GM21825 (cell line): ENCODE measurements at regions not wholly inside any gene's neighbourhood (a gene's known extent, or its start where the extent isn't known, plus 50 kb on each side); places are given as distances from the start of the nearest gene placed in this dataset.

Source experiments
- ATAC-seq: cut with Tn5 transposase; IDR thresholded peaks from one replicate; pipeline ENCODE4 v1.9.1; 2021; ENCODE audit warnings: mild to moderate bottlenecking, moderate library complexity; ENCODE audit not compliant: unreplicated experiment

GRCh38 chr18:24778810-24779418 lies 318.5 kb downstream of the HRH4 start:
- ATAC-seq, result no peak

GRCh38 chr18:24782566-24782965 lies 322.1 kb downstream of the HRH4 start:
- ATAC-seq, result no peak

- ATAC-seq, result no peak
These were observed 324.6 kb downstream of the HRH4 start for GRCh38 chr18:24785019-24785418.

GRCh38 chr18:24786027-24786426 lies 325.6 kb downstream of the HRH4 start:
- no peak for ATAC-seq

GRCh38 chr18:24790347-24790746 lies 329.9 kb downstream of the HRH4 start:
- no peak for ATAC-seq

GRCh38 chr18:24791751-24792545 lies 331.5 kb downstream of the HRH4 start:
- ATAC-seq, result no peak

GRCh38 chr18:24793742-24794141 lies 333.3 kb downstream of the HRH4 start:
- ATAC-seq, result no peak

GRCh38 chr18:24795129-24795528 lies 334.7 kb downstream of the HRH4 start:
- no peak for ATAC-seq

- no peak for ATAC-seq
These were observed 337.5 kb downstream of the HRH4 start for GRCh38 chr18:24797981-24798380.

- no peak for ATAC-seq
These were observed 338.7 kb downstream of the HRH4 start for GRCh38 chr18:24799176-24799575.

- ATAC-seq, result no peak
These were observed 339.3 kb downstream of the HRH4 start for GRCh38 chr18:24799720-24800119.

- ATAC-seq, result no peak
These were observed 340.6 kb downstream of the HRH4 start for GRCh38 chr18:24801001-24801400.

- ATAC-seq, result no peak
These were observed 342.0 kb downstream of the HRH4 start for GRCh38 chr18:24802456-24802855.

- ATAC-seq, result no peak
These were observed 344.7 kb downstream of the HRH4 start for GRCh38 chr18:24805156-24805555.

GRCh38 chr18:24809173-24809950 lies 348.9 kb downstream of the HRH4 start:
- ATAC-seq, result no peak

- no peak for ATAC-seq
These were observed 350.3 kb downstream of the HRH4 start for GRCh38 chr18:24810561-24811305.

- ATAC-seq, result no peak
These were observed 351.7 kb downstream of the HRH4 start for GRCh38 chr18:24811950-24812681.

GRCh38 chr18:24814521-24814920 lies 354.1 kb downstream of the HRH4 start:
- ATAC-seq, result no peak

- no peak for ATAC-seq
These were observed 356.7 kb downstream of the HRH4 start for GRCh38 chr18:24817150-24817549.

GRCh38 chr18:24817587-24818371 lies 357.3 kb downstream of the HRH4 start:
- no peak for ATAC-seq
